MV-4-11 (cell line): ENCODE measurements at regions not wholly inside any gene's neighbourhood (a gene's known extent, or its start where the extent isn't known, plus 50 kb on each side); places are given as distances from the start of the nearest gene placed in this dataset.
A peak's percentile ranks its signal among the peaks of the same experiment; 100 is the strongest.

ENCODE experiments used
- DNase-seq: peaks from one replicate; lab custom pipeline; 2025; lab: John Stamatoyannopoulos, UW

GRCh38 chr3:141814375-141814774 lies 51.2 kb downstream of the GRK7 start:
- DNase-seq: no peak

- DNase-seq: no peak
Observed at GRCh38 chr3:141815667-141816066, 52.5 kb downstream of the GRK7 start.

- no peak for DNase-seq
Observed at GRCh38 chr3:141816958-141817357, 53.8 kb downstream of the GRK7 start.

GRCh38 chr3:141825216-141826011 lies 51.0 kb upstream of the ATP1B3 start:
- DNase-seq: peak; percentile 5
